IPS-20b (cell line): ENCODE measurements at regions not wholly inside any gene's neighbourhood (a gene's known extent, or its start where the extent isn't known, plus 50 kb on each side); places are given as distances from the start of the nearest gene placed in this dataset.

Experiments
- H3K27ac ChIP-seq: one replicate; pipeline ENCODE4 v1.5.1; 2013; ENCODE audit warnings: low read length
- H3K27me3 ChIP-seq: 2 replicates; pipeline ENCODE4 v1.6.1; 2013; ENCODE audit warnings: mild to moderate bottlenecking, low read length, inconsistent platforms; ENCODE audit not compliant: insufficient read depth
- H3K36me3 ChIP-seq: 2 replicates; pipeline ENCODE4 v1.6.1; 2013; ENCODE audit warnings: low read depth, mild to moderate bottlenecking, inconsistent platforms, low read length, moderate library complexity; ENCODE audit not compliant: insufficient read depth
- H3K4me1 ChIP-seq: 2 replicates; pipeline ENCODE4 v1.6.1; 2013; ENCODE audit warnings: mild to moderate bottlenecking, control low read depth, inconsistent platforms, low read length, moderate library complexity; ENCODE audit not compliant: insufficient read depth
- H3K4me3 ChIP-seq: 2 replicates; pipeline ENCODE4 v1.5.1; 2013; ENCODE audit warnings: mild to moderate bottlenecking, low read length, inconsistent platforms
- H3K9ac ChIP-seq: 2 replicates; pipeline ENCODE4 v1.6.1; 2013; ENCODE audit warnings: low read depth, mild to moderate bottlenecking, inconsistent platforms, low read length, moderate library complexity
- H3K9me3 ChIP-seq: 2 replicates; pipeline ENCODE4 v1.6.1; 2013; ENCODE audit warnings: mild to moderate bottlenecking, low read depth, low read length, inconsistent platforms; ENCODE audit not compliant: insufficient read depth

DNA sequence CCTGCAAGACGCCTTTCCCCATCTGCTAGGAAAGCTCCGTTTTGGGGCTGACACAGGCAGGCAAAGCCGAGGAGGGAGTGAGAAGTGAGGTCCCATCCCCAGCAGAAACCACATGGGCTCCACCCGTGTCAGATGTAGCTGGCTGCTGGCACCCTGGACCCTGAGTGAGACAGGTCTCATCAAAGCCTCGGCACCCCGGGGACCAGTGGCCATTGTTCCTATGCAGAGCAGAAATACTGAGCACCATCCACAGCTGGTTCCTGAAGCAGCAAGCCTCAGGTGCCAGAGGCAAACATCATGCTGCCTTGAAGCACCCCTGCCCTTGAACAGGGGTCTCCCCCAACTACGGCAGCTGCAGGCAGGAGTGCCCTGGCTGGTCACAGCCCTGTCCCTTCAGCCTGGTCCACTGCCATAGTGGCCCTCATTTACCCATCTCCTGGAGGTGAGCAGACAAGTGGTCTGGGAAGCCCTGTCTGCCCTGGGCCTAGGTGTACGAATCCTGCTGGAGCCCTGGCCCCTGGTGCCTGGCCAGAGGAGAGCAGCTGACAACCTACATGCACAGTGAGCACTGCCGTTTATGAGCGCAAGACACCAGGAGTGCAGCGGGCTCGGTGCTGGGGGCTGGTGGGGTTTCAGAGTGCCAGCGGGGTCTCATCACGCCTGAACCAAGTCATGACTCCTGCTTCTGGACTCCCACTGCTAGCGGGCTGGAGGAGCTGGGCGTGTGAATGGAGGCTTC is 289.8 kb upstream of the RTL1 start:
- Histone ChIP-seq H3K36me3 (no peaks in the 10 kb centered on the region), H3K9ac (no peak overlapping the region), H3K9me3 (no peaks in the 10 kb centered on the region), H3K4me3 (no peak overlapping the region), H3K27ac (no peak overlapping the region), H3K4me1 (0 out of 2 replicates have a peak, but pooled peaks cover 2% of the 10 kb centered on the region), H3K27me3 (no peaks in the 10 kb centered on the region; the same call in 1 of the 2 replicates)

DNA sequence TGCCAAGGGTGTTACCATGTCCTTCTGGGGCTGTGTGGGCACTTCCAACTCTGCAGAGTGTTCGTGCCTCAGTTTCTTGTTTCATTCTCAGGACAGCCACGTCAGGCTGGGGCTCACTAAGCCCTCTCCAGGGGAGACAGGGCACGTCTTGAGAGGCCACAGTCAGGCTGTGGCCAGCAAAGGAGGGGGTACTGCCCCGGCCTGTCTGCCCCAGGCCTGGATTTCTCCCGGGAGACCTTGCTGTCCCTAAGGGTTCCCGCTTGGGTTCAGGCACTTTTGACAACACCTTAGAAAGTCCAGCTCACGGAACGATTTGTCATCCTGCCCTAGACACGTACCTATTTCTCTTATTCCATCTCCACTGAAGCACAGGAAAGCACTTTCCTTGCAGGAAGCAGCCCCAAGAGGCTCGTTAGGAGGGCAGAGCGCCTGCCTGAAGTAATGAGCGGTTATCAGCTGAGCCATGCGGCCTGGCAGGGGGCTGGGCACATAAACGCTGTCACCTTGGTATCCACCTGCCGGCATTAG is 290.4 kb upstream of the RTL1 start:
- H3K9ac ChIP-seq = no peak overlapping the region
- no peaks in the 10 kb centered on the region; the same call in 1 of the 2 replicates for H3K27me3 ChIP-seq
- no peaks in the 10 kb centered on the region for H3K36me3 ChIP-seq
- H3K9me3 ChIP-seq = no peaks in the 10 kb centered on the region
- H3K27ac ChIP-seq = no peak overlapping the region
- H3K4me1 ChIP-seq = 0 out of 2 replicates have a peak, but pooled peaks cover 2% of the 10 kb centered on the region
- no peak overlapping the region for H3K4me3 ChIP-seq

DNA sequence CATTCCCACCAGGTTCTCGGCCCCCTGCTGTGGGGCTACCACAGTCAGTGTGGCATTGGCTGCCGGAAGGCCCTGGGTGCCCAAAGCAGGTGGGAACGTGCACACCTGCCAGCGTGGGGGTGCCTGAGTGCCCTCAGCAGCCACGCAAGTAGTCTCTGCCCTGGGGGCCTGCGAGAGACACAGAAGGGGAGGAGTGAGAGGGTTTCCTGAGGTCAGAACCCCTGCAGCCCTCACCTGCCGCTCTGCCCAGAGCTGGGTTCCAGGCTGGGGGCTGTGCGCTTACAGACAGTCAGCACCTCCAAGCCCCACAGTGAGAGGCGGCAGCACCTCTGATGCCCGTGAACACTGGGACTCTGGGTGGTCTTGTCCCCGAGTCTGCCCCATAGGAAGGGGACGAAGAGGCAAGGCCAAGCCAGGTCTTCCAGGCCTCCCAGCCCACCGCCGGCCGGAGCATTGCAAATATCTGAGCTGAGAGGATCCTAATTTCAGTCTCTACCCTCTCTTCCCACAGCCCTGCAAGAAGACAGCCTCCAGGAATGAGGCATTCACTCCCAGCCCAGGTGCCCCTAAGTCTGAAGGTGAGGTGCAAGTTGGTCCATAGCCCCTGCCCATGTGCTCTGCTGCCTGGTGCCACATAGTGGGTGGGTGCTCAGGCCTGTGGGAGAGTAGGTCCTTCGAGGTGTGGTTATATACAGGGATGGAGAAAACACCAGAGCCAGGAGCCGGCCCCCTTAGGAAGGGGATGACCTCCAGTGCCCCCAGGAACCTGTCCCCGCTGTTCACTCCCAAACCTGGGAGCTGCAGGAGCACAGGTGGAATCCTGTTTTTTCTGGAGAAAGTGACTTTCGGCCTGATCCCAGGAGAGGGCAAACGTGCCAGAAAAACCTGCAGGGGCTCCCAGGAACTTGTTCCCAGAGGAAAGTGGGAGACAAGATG is 291.1 kb upstream of the RTL1 start:
- no peak overlapping the region for H3K4me3 ChIP-seq
- H3K4me1 ChIP-seq = 0 out of 2 replicates have a peak, but pooled peaks cover 2% of the 10 kb centered on the region
- H3K27ac ChIP-seq = no peak overlapping the region
- no peaks in the 10 kb centered on the region for H3K36me3 ChIP-seq
- no peaks in the 10 kb centered on the region; the same call in 1 of the 2 replicates for H3K27me3 ChIP-seq
- no peak overlapping the region for H3K9ac ChIP-seq
- H3K9me3 ChIP-seq = no peaks in the 10 kb centered on the region

DNA sequence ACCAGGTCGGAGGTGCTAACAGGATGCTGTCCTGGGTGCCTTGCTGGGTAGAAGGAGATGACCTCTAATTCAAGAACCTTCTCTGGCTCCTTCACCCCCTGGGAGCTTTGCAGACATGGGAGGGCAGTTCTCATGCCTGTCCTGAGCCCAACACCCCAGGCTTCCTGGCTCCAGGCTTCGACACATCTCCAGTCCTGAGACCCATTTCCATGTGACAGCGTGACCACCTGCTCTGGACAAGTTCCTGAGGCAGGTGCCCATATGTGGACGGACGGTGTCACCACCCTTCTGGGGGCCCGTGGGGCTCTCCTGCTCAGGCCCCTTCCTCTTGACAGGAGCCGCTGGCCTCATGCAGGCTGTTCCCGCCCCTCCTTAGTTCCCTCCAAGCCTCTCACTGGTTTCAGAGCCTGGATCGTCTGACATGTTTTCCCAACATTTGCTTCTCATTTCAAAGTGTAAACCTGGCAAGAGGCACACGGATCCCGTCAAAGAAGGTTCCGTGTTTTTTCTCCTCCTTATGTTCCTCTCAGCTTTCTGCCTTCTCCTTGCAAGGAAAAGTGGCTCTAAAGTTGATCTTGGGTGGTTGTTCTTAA is 291.9 kb upstream of the RTL1 start:
- 0 out of 2 replicates have a peak, but pooled peaks cover 2% of the 10 kb centered on the region for H3K4me1 ChIP-seq
- H3K4me3 ChIP-seq = no peak overlapping the region
- no peaks in the 10 kb centered on the region for H3K36me3 ChIP-seq
- no peaks in the 10 kb centered on the region; the same call in 1 of the 2 replicates for H3K27me3 ChIP-seq
- H3K9ac ChIP-seq = no peak overlapping the region
- H3K9me3 ChIP-seq = no peaks in the 10 kb centered on the region
- no peak overlapping the region for H3K27ac ChIP-seq

DNA sequence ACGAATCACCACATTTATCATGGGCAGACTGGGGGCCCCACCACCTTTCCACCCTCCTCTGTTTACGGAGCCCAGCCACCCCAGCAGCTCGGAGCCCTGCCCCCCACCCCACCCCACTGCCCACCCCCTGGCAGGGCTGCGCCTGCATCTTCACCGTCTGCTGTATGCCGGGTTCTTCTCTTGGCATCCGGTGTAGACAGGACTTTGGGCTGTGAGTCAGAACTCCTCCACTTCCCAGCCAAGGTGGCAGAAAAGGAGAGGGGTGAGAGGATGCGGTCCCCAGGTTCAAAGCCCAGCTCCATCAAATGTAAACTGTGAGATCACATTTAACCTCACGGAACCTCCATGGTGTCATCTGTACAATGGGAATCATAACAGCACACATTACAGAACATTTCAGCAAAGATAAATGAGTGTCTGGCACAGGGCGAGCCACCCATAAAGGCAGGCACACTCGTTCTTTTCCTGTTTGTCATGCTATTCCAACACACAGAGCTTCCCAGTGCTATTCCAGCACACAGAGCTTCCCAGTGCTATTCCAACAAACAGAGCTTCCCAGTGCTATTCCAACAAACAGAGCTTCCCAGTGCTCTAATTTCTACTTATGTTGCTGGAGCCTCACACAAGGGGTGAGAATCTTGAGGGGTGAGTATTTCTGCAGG is 292.7 kb upstream of the RTL1 start:
- Histone ChIP-seq H3K4me3 (no peak overlapping the region), H3K4me1 (0 out of 2 replicates have a peak, but pooled peaks cover 2% of the 10 kb centered on the region)

DNA sequence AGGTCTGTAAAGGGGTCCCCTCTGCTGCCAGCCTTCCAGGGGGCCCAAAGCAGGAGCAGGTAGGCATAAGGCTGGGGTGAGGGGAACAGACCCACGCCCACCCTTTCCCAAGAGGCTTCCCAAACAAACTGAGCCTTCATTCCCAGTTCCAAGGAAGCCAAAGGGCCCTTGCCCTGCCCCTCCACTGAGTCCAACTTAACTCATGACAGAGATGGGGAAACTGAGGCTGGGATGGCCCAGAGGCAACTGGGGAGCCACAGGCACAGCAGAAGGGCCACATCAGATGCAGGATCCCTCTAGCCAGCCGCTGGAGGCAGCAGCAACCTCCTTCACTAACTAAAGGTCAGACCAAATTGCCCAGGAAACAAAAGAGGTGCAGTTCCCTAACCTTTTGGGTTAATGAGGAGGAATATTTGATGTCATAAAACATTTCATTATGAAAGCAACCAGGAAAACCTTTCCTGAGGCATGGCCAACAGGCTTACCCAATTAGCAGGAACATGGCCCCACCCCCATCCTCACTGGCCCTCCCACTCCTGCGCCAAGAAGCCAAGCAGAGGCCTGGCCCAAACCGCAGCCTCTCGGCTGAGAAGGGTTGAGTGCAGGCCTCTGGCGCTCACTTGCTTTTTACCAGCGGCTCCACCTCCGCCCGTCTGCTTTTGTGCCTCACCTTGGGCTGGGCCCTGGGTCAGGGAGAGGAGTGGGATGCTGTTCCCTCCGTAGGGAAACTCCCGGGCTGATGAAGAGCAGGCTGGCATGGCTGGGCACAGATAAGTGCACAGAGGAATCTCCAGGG is 293.5 kb upstream of the RTL1 start:
- H3K36me3 ChIP-seq = no peaks in the 10 kb centered on the region
- H3K27ac ChIP-seq = no peak overlapping the region
- no peaks in the 10 kb centered on the region for H3K9me3 ChIP-seq
- H3K4me3 ChIP-seq = no peak overlapping the region
- no peak overlapping the region for H3K9ac ChIP-seq
- H3K4me1 ChIP-seq = 0 out of 2 replicates have a peak, but pooled peaks cover 2% of the 10 kb centered on the region
- no peaks in the 10 kb centered on the region; the same call in 1 of the 2 replicates for H3K27me3 ChIP-seq

More for the DNA sequence above, 292.7 kb upstream of the RTL1 start:
- Histone ChIP-seq H3K27me3 (no peaks in the 10 kb centered on the region; the same call in 1 of the 2 replicates), H3K36me3 (no peaks in the 10 kb centered on the region), H3K9ac (no peak overlapping the region), H3K9me3 (no peaks in the 10 kb centered on the region), H3K27ac (no peak overlapping the region)

DNA sequence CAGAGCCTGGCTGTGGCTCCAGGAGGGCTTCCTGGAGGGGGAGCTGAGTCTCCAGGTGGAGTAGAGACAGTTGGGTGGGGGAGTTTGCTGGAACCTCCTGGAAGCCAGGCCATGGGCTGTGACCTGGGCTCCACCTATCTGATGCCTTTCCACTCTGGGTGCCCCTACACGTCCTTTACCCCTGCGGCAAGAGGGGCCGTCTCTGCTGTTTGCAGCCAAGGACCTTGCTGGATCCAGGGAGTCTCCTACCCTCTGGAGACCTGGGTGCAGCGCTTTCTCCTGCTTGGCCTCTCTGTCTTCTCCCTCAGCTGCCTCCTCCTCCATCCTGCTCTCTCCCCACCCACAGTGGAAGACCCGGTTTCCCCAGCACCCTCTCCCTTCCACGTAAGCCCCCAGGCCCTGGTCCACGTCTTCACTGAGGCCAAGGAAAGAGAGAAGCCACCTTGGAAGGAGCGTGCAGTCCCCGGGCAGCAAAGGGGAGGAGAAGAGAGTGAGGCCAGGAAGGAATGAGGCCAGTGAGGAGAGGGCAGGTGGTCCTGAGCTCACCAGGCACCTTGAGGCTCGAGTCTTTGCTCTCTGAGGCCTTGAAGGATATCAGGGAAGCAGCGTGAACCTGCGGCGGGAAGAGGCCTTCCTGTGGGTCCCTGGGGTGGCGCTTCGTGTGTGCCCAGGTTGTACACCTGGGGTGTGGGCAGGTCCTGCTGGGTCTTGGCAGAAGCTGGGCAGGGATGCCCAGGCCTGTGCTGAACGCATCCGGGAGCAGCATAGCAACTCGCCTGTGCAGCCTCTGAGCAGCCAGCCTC is 294.3 kb upstream of the RTL1 start:
- Histone ChIP-seq H3K9ac (no peak overlapping the region), H3K9me3 (no peaks in the 10 kb centered on the region), H3K27ac (no peak overlapping the region), H3K4me3 (no peak overlapping the region), H3K27me3 (no peaks in the 10 kb centered on the region; the same call in 1 of the 2 replicates), H3K4me1 (0 out of 2 replicates have a peak, but pooled peaks cover 2% of the 10 kb centered on the region), H3K36me3 (no peaks in the 10 kb centered on the region)

DNA sequence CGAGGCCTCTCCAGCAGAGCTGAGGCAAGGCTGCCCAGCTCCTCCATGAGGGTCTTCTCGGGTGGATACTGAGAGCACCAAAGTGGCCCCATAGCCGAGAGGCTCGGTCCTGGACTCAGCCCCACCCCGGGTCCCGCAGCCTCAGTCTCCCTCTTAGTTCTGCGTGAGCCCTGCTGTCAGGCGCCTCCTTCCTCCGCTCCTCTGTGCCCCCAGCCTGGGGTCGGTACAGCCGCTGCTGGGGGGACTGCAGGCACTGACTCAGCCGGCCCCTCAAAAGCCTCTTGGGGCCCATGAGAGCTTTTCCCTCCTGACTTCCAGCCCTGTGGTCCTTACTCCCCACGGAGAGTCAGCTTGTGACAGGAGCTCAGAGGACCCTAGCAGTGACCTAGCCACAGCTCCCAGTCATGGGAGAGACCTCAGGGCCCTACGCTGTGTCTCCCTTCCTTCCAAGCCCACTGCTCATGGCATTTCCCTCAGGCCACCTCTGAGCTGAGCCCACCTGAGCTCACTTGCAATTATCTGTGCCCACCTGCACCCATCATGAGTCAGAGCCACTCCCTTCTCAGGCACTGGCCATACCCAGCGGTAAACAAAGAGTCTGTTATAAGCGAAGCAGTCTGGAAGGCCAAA is 295.0 kb upstream of the RTL1 start:
- Histone ChIP-seq H3K9ac (no peak overlapping the region), H3K4me3 (no peak overlapping the region), H3K4me1 (0 out of 2 replicates have a peak, but pooled peaks cover 2% of the 10 kb centered on the region), H3K36me3 (no peaks in the 10 kb centered on the region), H3K27ac (no peak overlapping the region), H3K9me3 (0 out of 2 replicates have a peak, but pooled peaks cover under 1% of the 10 kb centered on the region), H3K27me3 (no peaks in the 10 kb centered on the region; the same call in 1 of the 2 replicates)

DNA sequence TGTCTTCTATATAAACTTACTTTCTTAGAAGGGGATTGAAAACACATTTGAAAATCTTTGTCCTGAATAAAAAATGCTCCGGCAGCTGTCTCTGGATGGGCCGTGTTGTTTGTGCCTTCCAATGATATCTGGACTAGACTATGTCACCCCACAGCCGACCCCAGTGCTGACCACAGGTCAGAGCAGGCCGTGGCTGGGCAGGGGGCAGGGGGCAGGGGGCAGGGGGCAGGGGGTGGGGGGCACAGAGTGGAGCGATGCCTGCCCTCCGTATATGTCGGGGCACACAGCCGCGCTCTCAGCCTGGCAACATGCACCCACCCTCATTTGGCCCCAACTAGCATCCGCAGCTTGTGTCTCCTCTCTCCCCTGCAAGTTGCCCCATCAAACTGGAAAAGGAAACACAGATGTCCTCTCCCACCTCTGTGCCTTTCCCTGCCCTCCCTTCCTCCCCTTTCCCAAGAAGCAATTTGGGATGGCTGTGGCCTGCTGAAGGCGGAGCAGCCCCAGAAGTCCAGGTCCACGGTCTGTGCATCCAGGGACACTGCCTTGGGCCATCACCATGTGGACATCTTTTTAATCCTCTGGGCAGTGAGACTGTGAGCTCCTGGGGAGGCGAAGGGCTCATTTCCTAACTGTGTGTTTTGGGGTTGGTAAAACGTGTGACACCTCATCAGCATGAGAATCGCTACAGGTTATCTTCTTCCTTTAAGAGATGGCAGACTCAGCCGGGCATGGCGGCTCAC is 295.7 kb upstream of the RTL1 start:
- no peaks in the 10 kb centered on the region for H3K36me3 ChIP-seq
- no peak overlapping the region for H3K4me3 ChIP-seq
- H3K27ac ChIP-seq = no peak overlapping the region
- no peak overlapping the region for H3K9ac ChIP-seq
- 0 out of 2 replicates have a peak, but pooled peaks cover 4% of the 10 kb centered on the region for H3K9me3 ChIP-seq
- no peaks in the 10 kb centered on the region; the same call in 1 of the 2 replicates for H3K27me3 ChIP-seq
- no peaks in the 10 kb centered on the region for H3K4me1 ChIP-seq
